ENCODE measurements at regions not wholly inside any gene's neighbourhood (a gene's known extent, or its start where the extent isn't known, plus 50 kb on each side); places are given as distances from the start of the nearest gene placed in this dataset.

DNA sequence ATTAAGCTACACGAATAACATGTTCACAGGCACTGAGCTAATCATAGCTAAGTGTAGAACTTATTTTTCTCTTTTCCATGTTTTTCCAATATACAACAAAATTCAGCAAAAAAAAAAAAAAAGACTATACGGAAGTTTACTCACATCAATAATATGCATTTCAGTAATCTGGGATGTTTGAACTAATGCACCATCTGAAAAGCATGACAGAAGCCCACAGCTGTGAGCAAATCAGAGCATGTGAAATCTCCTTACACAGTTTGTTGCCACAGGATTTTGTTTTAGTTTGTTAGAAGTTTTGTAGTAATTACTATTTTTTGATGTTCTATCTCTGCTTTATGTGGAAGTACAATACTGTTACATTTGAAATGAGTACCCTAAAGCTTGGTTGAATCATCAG lies 1051.7 kb downstream of the TTLL7 start:
- Histone ChIP-seq H3K18ac (ENCODE audit: low read depth, low read length) (no peak overlapping the region), H3K79me1 (ENCODE audit: low read depth in 1 of 2, low read length in 2 of 2) (no peaks in the 10 kb centered on the region), H3K23ac (ENCODE audit: low read depth, low read length) (no peak overlapping the region), H3K4me3 (ENCODE audit: insufficient read depth, low read depth, low read length) (no peak overlapping the region), H3K4ac (ENCODE audit: low read depth, low read length) (no peak overlapping the region), H3K4me2 (ENCODE audit: low read depth, low read length) (no peak overlapping the region), H3K27me3 (ENCODE audit: control insufficient read depth, insufficient read depth, low read length) (no peaks in the 10 kb centered on the region), H3K14ac (replicated peaks; ENCODE audit: low read depth, low read length) (no peak overlapping the region), H4K91ac (ENCODE audit: insufficient read depth, low read depth, low read length) (no peak overlapping the region), H3K27ac (ENCODE audit: insufficient read depth, low read length) (no peak overlapping the region), H3K9me3 (ENCODE audit: control insufficient read depth, insufficient read depth, low read length) (no peaks in the 10 kb centered on the region), H4K20me1 (ENCODE audit: insufficient read depth, low read length) (no peaks in the 10 kb centered on the region), H4K8ac (ENCODE audit: low read depth in 2 of 2, low read length in 2 of 2) (no peak overlapping the region), H3K9me1 (ENCODE audit: insufficient read depth, low read length) (no peaks in the 10 kb centered on the region), H2BK120ac (ENCODE audit: low read depth, low read length) (no peak overlapping the region), H2BK5ac (ENCODE audit: low read depth, low read length, poor library complexity, severe bottlenecking) (no peak overlapping the region), H2AFZ (replicated peaks; ENCODE audit: low read length, poor library complexity) (no peak overlapping the region), H3K9ac (ENCODE audit: low read depth, low read length) (no peak overlapping the region), H2BK15ac (ENCODE audit: low read depth, low read length) (no peak overlapping the region), H4K5ac (ENCODE audit: low read depth, low read length) (no peak overlapping the region), H2AK9ac (replicated peaks; ENCODE audit: low read depth, low read length, poor library complexity) (no peak overlapping the region), H3K4me1 (ENCODE audit: control insufficient read depth, insufficient read depth, low read length) (no peaks in the 10 kb centered on the region), H2BK20ac (ENCODE audit: low read depth, low read length) (no peak overlapping the region), H3K36me3 (ENCODE audit: control insufficient read depth, insufficient read depth, low read length) (no peaks in the 10 kb centered on the region), H2AK5ac (ENCODE audit: low read depth, low read length) (no peak overlapping the region), H3K56ac (ENCODE audit: extremely low read depth, insufficient read depth, low read length) (no peak overlapping the region)
- BruUV-seq (replicated peaks): no TSS peak
- WGBS, 2 experiments (ENCODE audit: extremely low coverage in 2 of 2, insufficient read length in 1 of 2): no CpG with 5 or more reads among the region's 2 CpGs
- ChIA-PET CTCF (no interaction called here), POLR2A (ENCODE audit: unreplicated experiment) (no interaction called here)
- ATAC-seq (ENCODE audit: low read depth): no peak
- dilution Hi-C loops (cut with HindIII; ENCODE audit: low sequenced_read_pairs, unreplicated experiment) (no loop called here), in situ Hi-C loops (cut with MboI; ENCODE audit: low sequenced_read_pairs) (no loop called here), intact Hi-C loops (cut with micrococcal nuclease) (no loop called here)
- no peak for TF ChIP-seq MAFK (IDR thresholded peaks at IDR 0.05; ENCODE audit: low read depth, low read length)
- no peak for TF ChIP-seq RCOR1 (IDR thresholded peaks at IDR 0.05; ENCODE audit: insufficient replicate concordance, low read length)
- no peak for TF ChIP-seq NFE2L2 (IDR thresholded peaks at IDR 0.05; ENCODE audit: low read depth, low read length)
- TF ChIP-seq POLR2A (IDR thresholded peaks at IDR 0.05; ENCODE audit: low read depth, low read length): no peak
- TF ChIP-seq, protein P1, sequence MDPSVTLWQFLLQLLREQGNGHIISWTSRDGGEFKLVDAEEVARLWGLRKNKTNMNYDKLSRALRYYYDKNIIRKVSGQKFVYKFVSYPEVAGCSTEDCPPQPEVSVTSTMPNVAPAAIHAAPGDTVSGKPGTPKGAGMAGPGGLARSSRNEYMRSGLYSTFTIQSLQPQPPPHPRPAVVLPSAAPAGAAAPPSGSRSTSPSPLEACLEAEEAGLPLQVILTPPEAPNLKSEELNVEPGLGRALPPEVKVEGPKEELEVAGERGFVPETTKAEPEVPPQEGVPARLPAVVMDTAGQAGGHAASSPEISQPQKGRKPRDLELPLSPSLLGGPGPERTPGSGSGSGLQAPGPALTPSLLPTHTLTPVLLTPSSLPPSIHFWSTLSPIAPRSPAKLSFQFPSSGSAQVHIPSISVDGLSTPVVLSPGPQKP (IDR thresholded peaks at IDR 0.05; ENCODE audit: borderline replicate concordance, low read depth, low read length): no peak
- TF ChIP-seq, protein P2, sequence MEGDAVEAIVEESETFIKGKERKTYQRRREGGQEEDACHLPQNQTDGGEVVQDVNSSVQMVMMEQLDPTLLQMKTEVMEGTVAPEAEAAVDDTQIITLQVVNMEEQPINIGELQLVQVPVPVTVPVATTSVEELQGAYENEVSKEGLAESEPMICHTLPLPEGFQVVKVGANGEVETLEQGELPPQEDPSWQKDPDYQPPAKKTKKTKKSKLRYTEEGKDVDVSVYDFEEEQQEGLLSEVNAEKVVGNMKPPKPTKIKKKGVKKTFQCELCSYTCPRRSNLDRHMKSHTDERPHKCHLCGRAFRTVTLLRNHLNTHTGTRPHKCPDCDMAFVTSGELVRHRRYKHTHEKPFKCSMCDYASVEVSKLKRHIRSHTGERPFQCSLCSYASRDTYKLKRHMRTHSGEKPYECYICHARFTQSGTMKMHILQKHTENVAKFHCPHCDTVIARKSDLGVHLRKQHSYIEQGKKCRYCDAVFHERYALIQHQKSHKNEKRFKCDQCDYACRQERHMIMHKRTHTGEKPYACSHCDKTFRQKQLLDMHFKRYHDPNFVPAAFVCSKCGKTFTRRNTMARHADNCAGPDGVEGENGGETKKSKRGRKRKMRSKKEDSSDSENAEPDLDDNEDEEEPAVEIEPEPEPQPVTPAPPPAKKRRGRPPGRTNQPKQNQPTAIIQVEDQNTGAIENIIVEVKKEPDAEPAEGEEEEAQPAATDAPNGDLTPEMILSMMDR (conservative IDR thresholded peaks at IDR 0.05; ENCODE audit: low read depth, low read length): no peak
- TF ChIP-seq MAZ (IDR thresholded peaks at IDR 0.05; ENCODE audit: borderline replicate concordance, low read depth, low read length): no peak
- no peak for TF ChIP-seq RAD21 (IDR thresholded peaks at IDR 0.05; ENCODE audit: low read length)
- TF ChIP-seq RFX5 (IDR thresholded peaks at IDR 0.05; ENCODE audit: low read depth, low read length): no peak
- TF ChIP-seq CHD1 (IDR thresholded peaks at IDR 0.05; ENCODE audit: low read depth, low read length): no peak
- no peak for TF ChIP-seq FOS (IDR thresholded peaks at IDR 0.05; ENCODE audit: low read depth, low read length)
- no peak for TF ChIP-seq USF2 (IDR thresholded peaks at IDR 0.05; ENCODE audit: low read depth, low read length)
- no peak for TF ChIP-seq SMC3 (IDR thresholded peaks at IDR 0.05; ENCODE audit: low read depth, low read length)
- TF ChIP-seq BHLHE40 (IDR thresholded peaks at IDR 0.05; ENCODE audit: low read depth, low read length): no peak
- TF ChIP-seq CEBPB (IDR thresholded peaks at IDR 0.05; ENCODE audit: low read depth, low read length): no peak
- TF ChIP-seq MXI1 (IDR thresholded peaks at IDR 0.05; ENCODE audit: borderline replicate concordance, low read depth, low read length): no peak
- no peak for DNase-seq
